Dedifferentiated amniotic fluid mesenchymal stem cell (primary cell): ENCODE measurements at regions not wholly inside any gene's neighbourhood (a gene's known extent, or its start where the extent isn't known, plus 50 kb on each side); places are given as distances from the start of the nearest gene placed in this dataset.
"Not testable (repeated sequence)": the region's sequence is repeated elsewhere in the genome, so short reads cannot be mapped to it uniquely, and the experiment has no call there.

ENCODE experiments used
- DNase-seq: peaks from one replicate; pipeline ENCODE4 v3.0.0-alpha.2; 2016; ENCODE audit errors: extremely low spot score

GRCh38 chr6:74287441-74287840, 591.4 kb downstream of the CD109 start:
- no peak for DNase-seq

GRCh38 chr6:74284284-74284683, 588.3 kb downstream of the CD109 start:
- DNase-seq, result no peak

DNA sequence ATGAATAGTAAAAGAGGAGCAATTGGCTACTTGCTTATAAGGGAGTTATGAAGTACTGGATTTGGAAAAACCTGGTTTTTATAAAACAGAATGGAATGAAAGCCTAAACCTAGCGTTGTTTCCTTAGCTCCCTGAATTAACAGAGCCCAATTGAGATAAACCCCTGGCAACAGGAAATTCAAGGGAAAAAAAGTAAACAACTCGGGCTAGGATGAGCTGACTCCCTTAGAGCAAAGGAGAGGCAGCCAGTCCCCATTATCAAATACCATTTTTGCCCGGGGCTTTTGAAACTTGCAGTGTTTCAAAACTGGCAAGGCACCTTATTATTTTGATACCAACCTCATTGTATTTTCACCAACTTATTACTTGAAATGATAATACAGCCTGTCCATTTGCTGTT, 587.5 kb downstream of the CD109 start:
- DNase-seq, result no peak

DNA sequence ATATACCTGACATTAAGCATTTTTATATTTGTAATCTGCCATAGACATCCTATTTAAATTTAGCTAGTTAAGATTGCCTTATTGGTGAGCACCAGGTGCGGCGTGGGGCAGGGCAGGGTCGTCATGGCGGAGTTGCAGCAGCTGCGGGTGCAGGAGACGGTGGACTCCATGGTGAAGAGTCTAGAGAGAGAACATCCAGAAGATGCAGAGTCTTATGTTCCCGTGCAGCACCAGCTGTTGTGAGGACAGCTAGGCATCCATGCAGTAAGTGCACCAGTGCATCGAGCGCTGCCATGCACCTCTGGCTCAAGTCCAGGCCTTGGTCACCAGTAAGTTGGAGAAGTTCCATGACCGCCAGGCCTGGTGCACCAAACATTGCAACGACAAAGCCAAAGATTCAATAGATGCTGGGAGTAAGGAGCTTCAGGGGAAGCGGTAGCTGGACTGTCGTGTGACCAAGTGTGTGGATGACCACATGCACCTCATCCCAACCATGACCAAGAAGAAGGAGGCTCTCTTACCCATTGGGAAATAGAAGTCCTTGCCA, 586.2 kb downstream of the CD109 start:
- no peak for DNase-seq

- no peak for DNase-seq
These were observed 584.2 kb downstream of the CD109 start for GRCh38 chr6:74280130-74280692.

DNA sequence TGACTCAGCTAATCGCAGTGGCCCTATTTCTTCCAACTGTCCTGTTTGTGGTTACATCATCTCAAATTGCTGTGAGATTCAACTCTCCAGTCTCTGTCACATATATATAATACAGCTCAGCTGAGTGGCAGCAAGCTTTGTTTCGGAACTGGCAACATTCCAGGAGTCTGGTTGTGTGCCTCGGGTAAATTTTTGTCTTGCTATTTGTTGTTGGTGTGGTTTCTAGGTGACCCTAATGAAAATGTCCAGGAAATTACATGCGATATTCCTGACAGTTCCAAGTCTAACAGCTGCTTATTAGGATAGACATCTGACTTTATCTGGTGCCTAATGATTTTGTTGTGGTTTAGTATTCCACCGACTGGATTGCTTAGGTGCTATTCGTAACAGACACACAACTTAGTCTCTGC, 581.8 kb downstream of the CD109 start:
- DNase-seq, result peak; percentile 46

DNA sequence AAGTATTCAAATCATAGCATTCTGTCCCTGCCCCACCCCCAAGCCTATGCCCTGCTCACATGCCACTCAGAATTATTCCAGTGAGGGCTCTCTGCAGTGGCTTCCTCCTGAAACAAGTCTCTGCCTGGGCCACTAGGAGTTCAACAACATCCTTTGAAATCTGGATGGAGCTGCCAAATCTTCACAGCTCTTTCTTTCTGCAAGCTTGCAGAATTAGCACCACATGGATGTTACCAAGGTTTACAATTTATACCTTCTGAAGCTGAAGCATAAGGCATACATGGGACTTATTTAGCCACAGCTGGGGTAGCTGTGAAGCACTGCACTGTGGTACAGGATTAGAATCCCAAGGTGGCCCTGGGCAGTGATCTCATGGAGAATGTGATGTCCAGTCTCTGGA, 577.5 kb downstream of the CD109 start:
- DNase-seq, result no peak

- DNase-seq, result no peak
These were observed 573.5 kb downstream of the CD109 start for GRCh38 chr6:74269600-74269858.

DNA sequence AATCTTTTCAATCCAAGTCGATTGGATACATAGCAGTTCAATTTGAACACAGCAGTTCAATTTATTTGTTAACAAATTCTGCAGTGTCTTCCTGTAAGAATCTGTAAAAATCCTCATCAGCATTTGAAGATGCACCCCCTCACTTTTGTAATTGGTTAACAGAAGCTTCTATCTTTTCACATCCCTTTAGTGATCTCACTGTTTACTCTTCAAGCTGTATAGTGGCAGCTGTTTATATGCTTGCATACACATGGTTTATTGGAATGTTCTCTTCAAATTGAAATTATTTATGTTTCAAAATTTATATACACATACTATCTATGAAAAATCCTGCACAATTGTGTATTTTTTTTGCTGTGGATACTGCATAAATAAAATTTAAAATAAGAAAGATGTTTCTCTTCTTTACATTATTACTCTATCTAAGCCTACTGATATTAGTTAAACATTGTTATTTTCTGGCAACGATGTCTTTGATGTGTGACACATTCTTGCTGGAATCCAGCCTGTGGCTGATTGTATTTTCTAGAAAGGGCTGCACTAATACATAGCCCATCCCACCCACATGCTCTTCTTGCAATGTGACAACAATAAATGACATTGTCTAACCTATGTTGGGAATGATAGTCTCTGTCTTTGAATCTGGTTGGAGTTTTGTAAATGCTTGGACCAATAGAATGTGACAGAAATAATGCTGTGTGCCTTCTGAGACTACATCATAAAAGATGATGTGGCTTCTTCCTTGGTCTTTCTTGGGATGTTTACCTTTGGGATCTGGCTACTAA, 573.0 kb downstream of the CD109 start:
- no peak for DNase-seq

GRCh38 chr6:74259981-74260380, 564.0 kb downstream of the CD109 start:
- no peak for DNase-seq

GRCh38 chr6:74256781-74257180, 560.8 kb downstream of the CD109 start:
- no peak for DNase-seq

DNA sequence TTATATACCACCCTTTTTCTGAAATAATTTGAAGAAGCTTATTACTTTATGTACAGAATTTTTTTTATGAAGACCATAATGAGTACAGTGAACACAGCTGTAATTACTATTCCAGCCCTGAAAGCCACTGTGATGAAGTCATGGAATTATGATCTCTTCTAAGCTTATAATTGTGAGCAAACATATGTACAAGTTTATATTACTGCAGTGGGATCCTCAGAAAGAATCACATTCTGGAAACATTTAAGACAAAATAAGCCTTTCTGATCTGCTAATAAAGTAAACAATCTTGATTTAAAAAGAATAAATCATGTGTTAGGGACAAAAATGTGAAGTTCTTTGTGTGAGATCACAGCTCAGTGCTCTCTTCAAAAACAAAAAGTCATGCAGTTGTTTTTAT, 560.4 kb downstream of the CD109 start:
- no peak for DNase-seq

GRCh38 chr6:74255007-74255406, 559.0 kb downstream of the CD109 start:
- not testable (repeated sequence) for DNase-seq

DNA sequence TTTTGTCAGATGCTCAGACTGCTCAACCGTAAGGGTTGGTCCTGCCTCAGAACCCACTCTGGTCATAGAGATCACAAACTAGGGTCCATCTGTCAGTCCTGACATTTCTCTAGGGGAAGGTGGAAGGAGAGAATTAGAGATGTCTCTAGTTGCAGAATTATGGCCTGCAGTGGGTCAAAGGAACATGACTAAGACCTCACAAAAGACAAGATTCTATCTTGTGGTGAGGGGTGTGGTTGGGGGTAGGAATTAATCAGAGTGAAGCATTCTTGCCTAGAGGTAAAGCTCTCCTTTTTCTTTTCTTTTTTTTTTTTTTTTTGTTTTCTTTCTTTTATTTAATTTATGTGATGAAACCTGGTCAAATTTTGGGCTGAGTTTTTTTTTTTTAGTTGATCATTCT, 558.1 kb downstream of the CD109 start:
- not testable (repeated sequence) for DNase-seq

GRCh38 chr6:74253261-74253660, 557.3 kb downstream of the CD109 start:
- no peak for DNase-seq

DNA sequence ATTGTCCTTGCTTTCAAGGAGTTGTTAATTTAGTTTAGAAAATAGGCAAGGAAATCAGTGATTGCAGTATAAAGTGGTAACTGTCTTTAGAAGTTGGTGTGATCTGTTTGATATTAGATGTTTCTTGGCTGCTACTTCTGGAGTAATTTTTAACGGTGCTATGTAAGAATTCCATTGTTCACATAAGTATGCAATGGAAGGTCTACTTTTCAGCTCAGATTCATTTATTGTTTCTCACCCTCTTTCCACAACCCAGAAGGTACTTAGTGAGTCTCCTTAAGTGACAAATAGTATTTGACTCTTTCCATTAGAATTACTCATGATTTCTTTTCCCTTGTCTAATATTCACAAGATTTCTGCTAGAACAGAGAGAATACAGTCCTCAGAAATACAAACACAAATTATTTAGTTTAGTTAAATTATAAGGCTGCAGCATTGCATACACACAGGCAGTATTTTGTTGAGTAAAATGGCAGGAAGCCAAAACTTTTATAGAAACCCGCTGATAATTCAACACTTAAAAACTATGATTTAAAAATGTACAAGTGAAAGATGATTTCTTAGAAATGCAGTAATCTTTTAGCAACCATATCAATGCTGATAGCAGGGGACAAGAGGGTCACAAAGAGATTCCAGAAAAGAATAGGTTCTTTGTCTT, 554.3 kb downstream of the CD109 start:
- DNase-seq, result no peak

DNA sequence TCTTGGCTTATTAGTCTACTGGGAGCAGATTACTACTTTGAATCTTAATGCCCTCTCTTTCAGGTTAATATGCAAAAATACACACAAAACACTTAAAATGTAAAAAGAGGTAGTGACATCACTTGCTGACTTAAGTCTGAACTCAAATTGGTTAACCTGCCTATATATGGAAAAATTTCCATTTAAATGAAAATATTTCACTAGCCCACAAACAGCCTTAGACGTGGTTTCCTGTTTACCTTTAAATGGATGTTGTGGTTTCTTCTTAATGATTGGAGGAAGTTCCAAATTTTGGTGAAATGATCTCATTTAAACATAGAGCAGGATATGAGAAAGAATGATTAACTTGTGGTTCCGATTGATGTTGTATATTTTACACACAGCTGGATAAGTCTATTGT, 553.7 kb downstream of the CD109 start:
- no peak for DNase-seq

GRCh38 chr6:74248966-74249365, 553.0 kb downstream of the CD109 start:
- DNase-seq, result no peak

- DNase-seq, result no peak
These were observed 526.8 kb downstream of the CD109 start for GRCh38 chr6:74222768-74223333.

- DNase-seq, result no peak
These were observed 518.0 kb downstream of the CD109 start for GRCh38 chr6:74213995-74214394.

- DNase-seq, result no peak
These were observed 512.2 kb downstream of the CD109 start for GRCh38 chr6:74208239-74208638.

DNA sequence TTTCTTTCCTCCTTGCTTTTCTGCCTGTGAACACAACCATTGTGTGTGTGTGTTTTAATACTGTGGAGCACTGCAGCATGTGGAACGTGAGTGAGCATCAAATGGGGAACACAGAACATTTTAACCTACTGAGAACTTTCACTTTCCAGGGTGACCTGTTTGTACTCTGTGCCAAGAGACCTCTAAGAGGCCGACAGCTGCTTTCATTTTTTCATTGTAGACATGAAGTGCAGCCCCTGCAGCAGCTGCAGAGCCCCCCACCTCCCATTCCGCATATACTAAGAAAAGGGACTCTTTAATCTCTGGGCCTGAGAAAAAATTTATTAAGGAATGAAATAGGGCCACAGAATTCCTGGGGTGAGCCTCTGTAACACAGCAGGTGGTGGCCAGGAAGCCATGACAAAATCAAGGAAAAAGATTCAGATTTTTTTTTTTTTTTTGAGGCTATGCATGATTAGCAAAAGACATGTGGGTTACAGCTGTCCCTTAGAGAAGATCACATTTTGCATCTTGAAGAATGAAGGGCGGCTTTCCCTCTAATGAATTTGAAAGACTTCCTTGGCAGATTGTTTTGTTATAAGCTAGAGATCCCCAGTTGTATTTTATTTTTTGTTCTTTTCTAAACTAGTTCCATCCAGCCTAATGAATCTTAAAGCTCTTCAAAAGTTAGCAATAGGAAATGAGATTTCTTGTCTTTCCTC, 503.4 kb downstream of the CD109 start:
- DNase-seq, result no peak
